Heart left ventricle (tissue), 16 donors: ENCODE measurements at regions not wholly inside any gene's neighbourhood (a gene's known extent, or its start where the extent isn't known, plus 50 kb on each side); places are given as distances from the start of the nearest gene placed in this dataset.

ENCODE experiments used
- ATAC-seq, 4 donors: fragments of 200-7000 bp; cut with Tn5 transposase; one replicate each; pipeline ENCODE4 v1.9.1; 2020 to 2022; ENCODE audit warnings: moderate library complexity in 4 of 4, mild to moderate bottlenecking in 3 of 4, moderate number of reproducible peaks in 1 of 4
- DNase-seq, 5 donors: peaks; one replicate each; pipeline ENCODE4 v3.0.0-alpha.2; 2020
- H3K27ac ChIP-seq, 12 donors: fragments of 200-600 bp; sonication (generic) in 4 of 12; one replicate each; pipeline versions ENCODE4 v1.5.0 to v1.8.0; 2016 to 2022; ENCODE audit warnings: mild to moderate bottlenecking in 2 of 12
- H3K27me3 ChIP-seq, 9 donors: fragments of 200-600 bp; sonication (generic) in 2 of 9; one replicate each; pipeline versions ENCODE4 v1.5.1 to v1.8.0; 2016 to 2022; ENCODE audit warnings: mild to moderate bottlenecking in 3 of 9
- H3K36me3 ChIP-seq, 9 donors: fragments of 200-600 bp; sonication (generic) in 2 of 9; one replicate each; pipeline versions ENCODE4 v1.5.0 to v1.8.0; 2018 to 2022; ENCODE audit warnings: mild to moderate bottlenecking in 2 of 9
- H3K4me1 ChIP-seq, 12 donors: fragments of 200-600 bp; sonication (generic) in 4 of 12; one replicate each; pipeline versions ENCODE4 v1.5.0 to v1.8.0; 2016 to 2022; ENCODE audit warnings: mild to moderate bottlenecking in 3 of 12
- H3K4me3 ChIP-seq, 12 donors: fragments of 200-600 bp; sonication (generic) in 4 of 12; one replicate each; pipeline versions ENCODE4 v1.5.0 to v1.8.0; 2017 to 2022; ENCODE audit warnings: mild to moderate bottlenecking in 9 of 12, moderate library complexity in 4 of 12
- H3K9me3 ChIP-seq, 12 donors: fragments of 200-600 bp; sonication (generic) in 4 of 12; one replicate each; pipeline versions ENCODE4 v1.5.0 to v1.8.0; 2016 to 2022; ENCODE audit warnings: mild to moderate bottlenecking in 1 of 12
- CTCF ChIP-seq, 12 donors: fragments of 200-600 bp; sonication (generic) in 4 of 12; IDR thresholded peaks; one replicate each; pipeline versions ENCODE4 v1.5.0 to v1.8.0; 2018 to 2022; ENCODE audit warnings: antibody characterized with exemption in 12 of 12, mild to moderate bottlenecking in 5 of 12
- POLR2A ChIP-seq, 2 donors: fragments of 450-650 bp; IDR thresholded peaks; one replicate each; pipeline ENCODE4 v1.6.1; 2017; ENCODE audit warnings: antibody characterized with exemption in 2 of 2, mild to moderate bottlenecking in 2 of 2, moderate library complexity in 2 of 2
- WGBS, 4 donors: extraction: QIAGEN DNeasy Blood & Tissue Kit in 2 of 4; methylation state at CpG; one replicate each; pipeline versions ENCODE4 v1.1.5 to v1.1.7; 2013 to 2018; 5-methylcytosine and 5-hydroxymethylcytosine counted together
- intact Hi-C, 10 donors: fragments of 100-400 bp; cut with DNase I; formaldehyde crosslinking; loops; one replicate each; pipeline versions ENCODE4 v1.11.1 to v1.14.2; 2022
- donor health status: ischemic (EF 13 %, LVEDD 7.1; RV severe dilation, severe dysfunction).
- donor health status: healthy with polysubstance abuse.
- donor health status: DM: no; HTN: yes; CAD: no.
- donor health status: DM: no; HTN: no; CAD: no.
- donor health status: ischemic (EF 25% LVEDD 6.9; RV normal size, moderate dysfunction).
- donor health status: ischemic (EF 25% LVEDD 5.7; RV mildly dilated, moderate dysfunction).
- donor health status: healthy.
- donor health status: DM: yes; HTN: yes; CAD: no.
- donor health status: ischemic (EF 35%, LVEDD 5.7; RV mildly dilated, moderate dysfunction).
- donor health status: nonischemic (EF 11% LVEDD 7.7; RV severe dilation, severe dysfunction).
- donor health status: DM: yes; HTN: yes; CAD: no.
- donor health status: PGD.
- donor health status: ischemic (EF 29% LVEDD 5.4; RV normal size, mild dysfunction).
- donor health status: nonischemic (EF 23%, LVEDD 6.1; RV moderate dilation, normal function).

GRCh38 chrX:65253817-65254216 lies 277.6 kb upstream of the ZC4H2 start:
- no peak for DNase-seq
- Histone ChIP-seq H3K36me3 (no peaks in the 10 kb centered on the region), H3K27me3 (no peaks in the 10 kb centered on the region), H3K4me1 (no peaks in the 10 kb centered on the region), H3K9me3 (peaks cover 0 to 12% (median 0%) of the 10 kb centered on the region in 12 donors), H3K27ac (no peak overlapping the region), H3K4me3 (no peak overlapping the region)
- ATAC-seq: no peak
- WGBS, 4 donors: 71 to 96% (median 81%) methylated on average over 4 to 6 of the region's 6 CpGs
- intact Hi-C loops: no loop called here
- TF ChIP-seq POLR2A (IDR thresholded peaks at IDR 0.05) (no peak), CTCF (IDR thresholded peaks at IDR 0.05) (no peak)

GRCh38 chrX:65241059-65241721 lies 264.9 kb upstream of the ZC4H2 start:
- ATAC-seq (no peak), DNase-seq (no peak)
- Histone ChIP-seq H3K36me3 (no peaks in the 10 kb centered on the region), H3K27ac (no peak overlapping the region), H3K27me3 (no peaks in the 10 kb centered on the region), H3K4me3 (no peak overlapping the region), H3K4me1 (no peaks in the 10 kb centered on the region), H3K9me3 (peaks cover 0 to 44% (median 6%) of the 10 kb centered on the region in 12 donors)
- TF ChIP-seq CTCF (IDR thresholded peaks at IDR 0.05): no peak
- no peak for TF ChIP-seq POLR2A (IDR thresholded peaks at IDR 0.05)
- 51 to 69% (median 58%) methylated on average over 4 of the region's 4 CpGs for WGBS, 4 donors
- intact Hi-C loops: no loop called here

GRCh38 chrX:65203545-65203944 lies 227.3 kb upstream of the ZC4H2 start:
- no peaks in the 10 kb centered on the region for H3K36me3 ChIP-seq
- WGBS, 4 donors: 59 to 79% (median 72%) methylated on average over 3 of the region's 3 CpGs
- H3K27me3 ChIP-seq: no peaks in the 10 kb centered on the region
- intact Hi-C loops: no loop called here
- DNase-seq: no peak
- no peaks in the 10 kb centered on the region for H3K4me1 ChIP-seq
- H3K27ac ChIP-seq: no peak overlapping the region
- no peak for ATAC-seq
- H3K4me3 ChIP-seq: no peak overlapping the region
- TF ChIP-seq CTCF (IDR thresholded peaks at IDR 0.05) (no peak), POLR2A (IDR thresholded peaks at IDR 0.05) (no peak)
- H3K9me3 ChIP-seq: no peaks in the 10 kb centered on the region

- peaks cover 0 to 10% (median 0%) of the 10 kb centered on the region in 9 donors for H3K27me3 ChIP-seq
- no peaks in the 10 kb centered on the region for H3K4me1 ChIP-seq
- H3K36me3 ChIP-seq: no peaks in the 10 kb centered on the region
- TF ChIP-seq CTCF (IDR thresholded peaks at IDR 0.05): peak in 4 of 12 donors; percentile 11 to 14 (median 13)
- TF ChIP-seq POLR2A (IDR thresholded peaks at IDR 0.05): no peak
- ATAC-seq (peak in 2 of 4 donors; percentile 51 to 64), DNase-seq (peak in 1 of 5 donors; percentile 15)
- peaks cover 0 to 3% (median 0%) of the 10 kb centered on the region in 12 donors for H3K9me3 ChIP-seq
- H3K27ac ChIP-seq: no peak overlapping the region
- 4 to 19% (median 12%) methylated on average over 9 to 14 of the region's 14 CpGs for WGBS, 4 donors
- H3K4me3 ChIP-seq: peak overlapping the region in 1 of 12 donors; percentile 9
- intact Hi-C loops: no loop called here
These were observed 220.6 kb upstream of the ZC4H2 start for GRCh38 chrX:65196758-65197360.
